Naive thymus-derived CD4-positive, alpha-beta T cell (primary cell): ENCODE measurements at regions not wholly inside any gene's neighbourhood (a gene's known extent, or its start where the extent isn't known, plus 50 kb on each side); places are given as distances from the start of the nearest gene placed in this dataset.

ENCODE experiments used
- ATAC-seq: fragments of 150-1000 bp; cut with Tn5 transposase; 2 replicates; pipeline ENCODE4 v1.10.0; 2021; ENCODE audit warnings: mild to moderate bottlenecking, moderate library complexity
- CTCF ChIA-PET: fragments of 350-600 bp; sonication (Branson Sonifier 250); formaldehyde crosslinking; loops from one replicate; lab custom pipeline; 2021; ENCODE audit warnings: antibody characterized with exemption; lab: Charles Lee
- POLR2A ChIA-PET: fragments of 350-600 bp; sonication (Branson Sonifier 250); formaldehyde crosslinking; loops from one replicate; lab custom pipeline; 2021; ENCODE audit warnings: antibody characterized with exemption, inconsistent platforms; lab: Charles Lee
- DNase-seq, 9 donors: peaks; one replicate each; pipeline versions ENCODE4 v3.0.0 to v3.0.0-alpha.2; 2020 to 2022; ENCODE audit warnings: mixed read lengths in 1 of 9
- H3K27ac ChIP-seq: one replicate; pipeline ENCODE4 v1.7.0; 2013; ENCODE audit warnings: mild to moderate bottlenecking, low read depth, low read length, moderate library complexity
- H3K27me3 ChIP-seq, 2 donors: one replicate each; pipeline ENCODE4 v1.7.0; 2013; ENCODE audit warnings: low read length in 2 of 2, mild to moderate bottlenecking in 2 of 2, moderate library complexity in 2 of 2; ENCODE audit not compliant: control insufficient read depth in 2 of 2, insufficient read depth in 2 of 2
- H3K36me3 ChIP-seq, 3 experiments: 1 replicate in 2 of 3; 2 replicates in 1 of 3; pipeline ENCODE4 v1.7.0; 2013; ENCODE audit warnings: low read length in 3 of 3, mild to moderate bottlenecking in 3 of 3, moderate library complexity in 1 of 3; ENCODE audit not compliant: insufficient read depth in 3 of 3, control insufficient read depth in 2 of 3
- H3K4me1 ChIP-seq, 2 donors: one replicate each; pipeline ENCODE4 v1.7.0; 2013; ENCODE audit warnings: low read length in 2 of 2, mild to moderate bottlenecking in 2 of 2, moderate library complexity in 1 of 2; ENCODE audit not compliant: control insufficient read depth in 2 of 2, insufficient read depth in 2 of 2
- H3K4me3 ChIP-seq: 2 replicates; pipeline ENCODE4 v1.7.0; 2013; ENCODE audit warnings: mild to moderate bottlenecking, low read length
- H3K9me3 ChIP-seq, 3 experiments: 1 replicate in 2 of 3; 2 replicates in 1 of 3; pipeline ENCODE4 v1.7.0; 2013; ENCODE audit warnings: low read length in 3 of 3; ENCODE audit not compliant: control insufficient read depth in 2 of 3
- H3K27ac Mint-ChIP-seq, 9 donors: one replicate each; pipeline ENCODE4 v1.8.0; 2020 to 2022; ENCODE audit warnings: mixed read lengths in 9 of 9, mild to moderate bottlenecking in 8 of 9, moderate library complexity in 5 of 9, inconsistent platforms in 2 of 9
- H3K27me3 Mint-ChIP-seq, 5 donors: one replicate each; pipeline ENCODE4 v1.8.0; 2021 to 2022; ENCODE audit warnings: mixed read lengths in 5 of 5, mild to moderate bottlenecking in 1 of 5
- H3K36me3 Mint-ChIP-seq, 5 donors: one replicate each; pipeline ENCODE4 v1.8.0; 2020 to 2022; ENCODE audit warnings: mixed read lengths in 5 of 5, mild to moderate bottlenecking in 3 of 5, inconsistent platforms in 1 of 5
- H3K4me1 Mint-ChIP-seq, 7 donors: one replicate each; pipeline ENCODE4 v1.8.0; 2020 to 2022; ENCODE audit warnings: mixed read lengths in 7 of 7, mild to moderate bottlenecking in 3 of 7, inconsistent platforms in 1 of 7
- H3K4me3 Mint-ChIP-seq, 10 donors: one replicate each; pipeline ENCODE4 v1.8.0; 2020 to 2022; ENCODE audit warnings: mild to moderate bottlenecking in 10 of 10, mixed read lengths in 10 of 10, moderate library complexity in 6 of 10, inconsistent platforms in 2 of 10
- H3K9me3 Mint-ChIP-seq, 11 donors: one replicate each; pipeline ENCODE4 v1.8.0; 2020 to 2022; ENCODE audit warnings: mixed read lengths in 11 of 11, mild to moderate bottlenecking in 4 of 11, inconsistent platforms in 1 of 11, moderate library complexity in 1 of 11
- intact Hi-C, 2 donors: fragments of 100-400 bp; cut with micrococcal nuclease; formaldehyde crosslinking; loops; one replicate each; pipeline ENCODE4 v1.15.1; 2023

GRCh38 chr4:184951668-184952160, 66.6 kb upstream of the HELT start:
- no peaks in the 10 kb centered on the region for H3K4me1 Mint-ChIP-seq
- no peak for DNase-seq
- ChIA-PET POLR2A (no interaction called here), CTCF (no interaction called here)
- no peak overlapping the region for H3K4me3 Mint-ChIP-seq
- H3K36me3 Mint-ChIP-seq, result no peaks in the 10 kb centered on the region
- peaks cover 0 to 3% (median 0%) of the 10 kb centered on the region in 11 donors for H3K9me3 Mint-ChIP-seq
- H3K4me1 ChIP-seq, result no peaks in the 10 kb centered on the region
- H3K27me3 ChIP-seq, result no peaks in the 10 kb centered on the region
- no peaks in the 10 kb centered on the region for H3K9me3 ChIP-seq
- intact Hi-C loops, result no loop called here
- ATAC-seq, result no peak
- no peak overlapping the region for H3K27ac ChIP-seq
- no peaks in the 10 kb centered on the region for H3K36me3 ChIP-seq
- H3K27ac Mint-ChIP-seq, result no peak overlapping the region
- H3K27me3 Mint-ChIP-seq, result peaks cover 25 to 43% (median 28%) of the 10 kb centered on the region in 5 donors
- no peak overlapping the region for H3K4me3 ChIP-seq

- no peaks in the 10 kb centered on the region for H3K36me3 ChIP-seq
- no peak overlapping the region for H3K4me3 ChIP-seq
- H3K4me1 ChIP-seq, result no peaks in the 10 kb centered on the region
- Mint-ChIP-seq H3K36me3 (no peaks in the 10 kb centered on the region), H3K27ac (no peak overlapping the region), H3K9me3 (peaks cover 0 to 3% (median 0%) of the 10 kb centered on the region in 11 donors), H3K4me1 (peaks cover 0 to 2% (median 0%) of the 10 kb centered on the region in 7 donors), H3K27me3 (peaks cover 18 to 35% (median 21%) of the 10 kb centered on the region in 5 donors), H3K4me3 (no peak overlapping the region)
- H3K9me3 ChIP-seq, result no peaks in the 10 kb centered on the region
- no peak overlapping the region for H3K27ac ChIP-seq
- ATAC-seq (no peak), DNase-seq (no peak)
- ChIA-PET POLR2A (no interaction called here), CTCF (no interaction called here)
- intact Hi-C loops, result no loop called here
- H3K27me3 ChIP-seq, result no peaks in the 10 kb centered on the region
Observed at GRCh38 chr4:184952522-184952921, 65.8 kb upstream of the HELT start.

GRCh38 chr4:184953421-184953945, 64.8 kb upstream of the HELT start:
- peaks cover 11 to 29% (median 15%) of the 10 kb centered on the region in 5 donors for H3K27me3 Mint-ChIP-seq
- intact Hi-C loops, result no loop called here
- H3K27ac Mint-ChIP-seq, result no peak overlapping the region
- peaks cover 0 to 3% (median 0%) of the 10 kb centered on the region in 11 donors for H3K9me3 Mint-ChIP-seq
- Histone ChIP-seq H3K27me3 (no peaks in the 10 kb centered on the region), H3K36me3 (no peaks in the 10 kb centered on the region), H3K9me3 (no peaks in the 10 kb centered on the region), H3K4me3 (no peak overlapping the region), H3K27ac (no peak overlapping the region), H3K4me1 (no peaks in the 10 kb centered on the region)
- DNase-seq, result no peak
- no peak for ATAC-seq
- CTCF ChIA-PET, result no interaction called here
- peaks cover 0 to 5% (median 0%) of the 10 kb centered on the region in 7 donors for H3K4me1 Mint-ChIP-seq
- H3K36me3 Mint-ChIP-seq, result no peaks in the 10 kb centered on the region
- POLR2A ChIA-PET, result no interaction called here
- no peak overlapping the region for H3K4me3 Mint-ChIP-seq

- peaks cover 8 to 25% (median 14%) of the 10 kb centered on the region in 5 donors for H3K27me3 Mint-ChIP-seq
- no peaks in the 10 kb centered on the region for H3K4me1 ChIP-seq
- H3K4me3 ChIP-seq, result no peak overlapping the region
- no peaks in the 10 kb centered on the region for H3K27me3 ChIP-seq
- CTCF ChIA-PET, result interaction anchor here (0.7 kb wide), 1 partner anchor 56 kb away, joined by 3 read pairs; no protein-coding TSS in a partner anchor
- ATAC-seq, result no peak
- H3K27ac Mint-ChIP-seq, result no peak overlapping the region
- H3K4me3 Mint-ChIP-seq, result no peak overlapping the region
- DNase-seq, result no peak
- peaks cover 0 to 3% (median 0%) of the 10 kb centered on the region in 11 donors for H3K9me3 Mint-ChIP-seq
- no peaks in the 10 kb centered on the region for H3K36me3 ChIP-seq
- no peak overlapping the region for H3K27ac ChIP-seq
- intact Hi-C loops, result no loop called here
- POLR2A ChIA-PET, result no interaction called here
- H3K36me3 Mint-ChIP-seq, result no peaks in the 10 kb centered on the region
- no peaks in the 10 kb centered on the region for H3K9me3 ChIP-seq
- peaks cover 0 to 6% (median 0%) of the 10 kb centered on the region in 7 donors for H3K4me1 Mint-ChIP-seq
Observed at GRCh38 chr4:184953971-184954370, 64.3 kb upstream of the HELT start.

GRCh38 chr4:184954482-184954881, 63.8 kb upstream of the HELT start:
- POLR2A ChIA-PET, result no interaction called here
- peaks cover 5 to 24% (median 11%) of the 10 kb centered on the region in 5 donors for H3K27me3 Mint-ChIP-seq
- CTCF ChIA-PET, result interaction anchor here (0.7 kb wide), 1 partner anchor 56 kb away, joined by 3 read pairs; no protein-coding TSS in a partner anchor

GRCh38 chr4:184955116-184955515, 63.2 kb upstream of the HELT start:
- H3K9me3 Mint-ChIP-seq, result no peaks in the 10 kb centered on the region
- Histone ChIP-seq H3K9me3 (no peaks in the 10 kb centered on the region), H3K36me3 (no peaks in the 10 kb centered on the region), H3K27me3 (no peaks in the 10 kb centered on the region), H3K4me1 (no peaks in the 10 kb centered on the region), H3K4me3 (no peak overlapping the region), H3K27ac (no peak overlapping the region)
- ChIA-PET CTCF (no interaction called here), POLR2A (no interaction called here)
- intact Hi-C loops, result no loop called here
- peaks cover 0 to 18% (median 11%) of the 10 kb centered on the region in 5 donors for H3K27me3 Mint-ChIP-seq
- H3K4me3 Mint-ChIP-seq, result no peak overlapping the region
- H3K27ac Mint-ChIP-seq, result no peak overlapping the region
- DNase-seq (no peak), ATAC-seq (no peak)
- peaks cover 0 to 7% (median 0%) of the 10 kb centered on the region in 7 donors for H3K4me1 Mint-ChIP-seq
- no peaks in the 10 kb centered on the region for H3K36me3 Mint-ChIP-seq

More at GRCh38 chr4:184954482-184954881, 63.8 kb upstream of the HELT start:
- ATAC-seq, result no peak
- H3K36me3 ChIP-seq, result no peaks in the 10 kb centered on the region
- H3K4me3 Mint-ChIP-seq, result no peak overlapping the region
- no peak for DNase-seq
- no peak overlapping the region for H3K4me3 ChIP-seq
- H3K9me3 ChIP-seq, result no peaks in the 10 kb centered on the region
- H3K27ac Mint-ChIP-seq, result no peak overlapping the region
- no peak overlapping the region for H3K27ac ChIP-seq
- intact Hi-C loops, result no loop called here
- H3K36me3 Mint-ChIP-seq, result no peaks in the 10 kb centered on the region
- H3K4me1 Mint-ChIP-seq, result peaks cover 0 to 7% (median 0%) of the 10 kb centered on the region in 7 donors
- no peaks in the 10 kb centered on the region for H3K27me3 ChIP-seq
- H3K4me1 ChIP-seq, result no peaks in the 10 kb centered on the region
- peaks cover 0 to 3% (median 0%) of the 10 kb centered on the region in 11 donors for H3K9me3 Mint-ChIP-seq

- intact Hi-C loops, result no loop called here
- no peaks in the 10 kb centered on the region for H3K9me3 ChIP-seq
- Mint-ChIP-seq H3K4me3 (no peak overlapping the region), H3K27ac (no peak overlapping the region), H3K27me3 (peaks cover 0 to 15% (median 9%) of the 10 kb centered on the region in 5 donors), H3K9me3 (no peaks in the 10 kb centered on the region), H3K4me1 (peaks cover 0 to 7% (median 0%) of the 10 kb centered on the region in 7 donors), H3K36me3 (no peaks in the 10 kb centered on the region)
- no peak overlapping the region for H3K4me3 ChIP-seq
- no peaks in the 10 kb centered on the region for H3K4me1 ChIP-seq
- DNase-seq, result no peak
- POLR2A ChIA-PET, result no interaction called here
- no peak overlapping the region for H3K27ac ChIP-seq
- ATAC-seq, result no peak
- no peaks in the 10 kb centered on the region for H3K36me3 ChIP-seq
- H3K27me3 ChIP-seq, result no peaks in the 10 kb centered on the region
- CTCF ChIA-PET, result no interaction called here
Observed at GRCh38 chr4:184955636-184956035, 62.7 kb upstream of the HELT start.
